ENCODE measurements at regions not wholly inside any gene's neighbourhood (a gene's known extent, or its start where the extent isn't known, plus 50 kb on each side); places are given as distances from the start of the nearest gene placed in this dataset.

GRCh38 chr12:88433997-88434703 is 146.1 kb downstream of the KITLG start:
- no peak for TF ChIP-seq MAZ (IDR thresholded peaks at IDR 0.05; ENCODE audit: borderline replicate concordance, low read depth, low read length)
- TF ChIP-seq CTCF (conservative IDR thresholded peaks at IDR 0.05; ENCODE audit: low read depth, low read length) = no peak
- no peak for TF ChIP-seq RFX5 (IDR thresholded peaks at IDR 0.05; ENCODE audit: low read depth, low read length)
- TF ChIP-seq POLR2A (IDR thresholded peaks at IDR 0.05; ENCODE audit: low read depth, low read length) = no peak
- no peak for TF ChIP-seq USF2 (IDR thresholded peaks at IDR 0.05; ENCODE audit: low read depth, low read length)
- no peak for TF ChIP-seq FOS (IDR thresholded peaks at IDR 0.05; ENCODE audit: low read depth, low read length)
- TF ChIP-seq RAD21 (IDR thresholded peaks at IDR 0.05; ENCODE audit: low read length) = no peak
- TF ChIP-seq MAFK (IDR thresholded peaks at IDR 0.05; ENCODE audit: low read depth, low read length) = peak; percentile 61
- TF ChIP-seq ELK1 (IDR thresholded peaks at IDR 0.05; ENCODE audit: borderline replicate concordance, low read depth, low read length) = no peak

Measured in IMR-90 (cell line).